GM12878 (cell line): ENCODE measurements at regions not wholly inside any gene's neighbourhood (a gene's known extent, or its start where the extent isn't known, plus 50 kb on each side); places are given as distances from the start of the nearest gene placed in this dataset.

Experiments
- ATAC-seq: fragments of 200-7000 bp; cut with Tn5 transposase; 3 replicates; pipeline ENCODE4 v1.9.1; 2020; ENCODE audit warnings: mild to moderate bottlenecking, moderate library complexity
- BruUV-seq: library from RNA; stranded (reverse); fragments of 400-500 nt; replicated peaks from 2 replicates; lab custom pipeline; 2021; lab: Mats Ljungman, UMichigan
- CTCF ChIA-PET: fragments of 300-600 bp; sonication (Branson Sonifier 250); formaldehyde crosslinking; extraction: SDS; loops from one replicate; lab custom pipeline; 2021; ENCODE audit warnings: inconsistent platforms; lab: Yijun Ruan, JAX
- POLR2A ChIA-PET: fragments of 350-600 bp; formaldehyde crosslinking; extraction: SDS; loops from one replicate; lab custom pipeline; 2021; ENCODE audit warnings: inconsistent platforms; lab: Charles Lee
- RAD21 ChIA-PET: fragments of 300-600 bp; sonication (Branson Sonifier 250); formaldehyde crosslinking; loops from one replicate; lab custom pipeline; 2023; ENCODE audit warnings: antibody characterized with exemption; ENCODE audit not compliant: unreplicated experiment; lab: Charles Lee
- SMC1A ChIA-PET: fragments of 300-600 bp; sonication (Branson Sonifier 250); formaldehyde crosslinking; loops from one replicate; lab custom pipeline; 2023; ENCODE audit not compliant: unreplicated experiment, uncharacterized antibody; lab: Charles Lee
- DNase-seq: peaks from one replicate; pipeline ENCODE4 v3.0.0-alpha.2; 2011; ENCODE audit warnings: low read depth, low spot score
- FAIRE-seq: peaks from 3 replicates; lab custom pipeline; 2011; peaks lifted over from hg19 to GRCh38; lab: Jason Lieb, UNC
- H2AFZ ChIP-seq: 2 replicates; pipeline ENCODE4 v1.6.0; 2011; ENCODE audit warnings: low read depth, low read length, control low read depth; ENCODE audit not compliant: control insufficient read depth
- H3K27ac ChIP-seq: 2 replicates; pipeline ENCODE4 v1.5.1; 2011; ENCODE audit warnings: control low read depth; ENCODE audit not compliant: control insufficient read depth, insufficient read depth
- H3K27me3 ChIP-seq, 2 experiments: replicated peaks in 1 of 2; 2 replicates each; pipeline versions ENCODE4 v1.6.0 to v1.6.1; 2011; ENCODE audit warnings: low read length in 1 of 2; ENCODE audit not compliant: control insufficient read depth in 2 of 2, insufficient read depth in 2 of 2
- H3K36me3 ChIP-seq, 2 experiments: 2 replicates each; pipeline ENCODE4 v1.5.1; 2011; ENCODE audit warnings: low read length in 1 of 2; ENCODE audit not compliant: control insufficient read depth in 2 of 2, insufficient read depth in 2 of 2
- H3K4me1 ChIP-seq: 2 replicates; pipeline ENCODE4 v1.6.1; 2011; ENCODE audit warnings: mild to moderate bottlenecking, low read length, moderate library complexity, mixed read lengths; ENCODE audit not compliant: control insufficient read depth, insufficient read depth
- H3K4me2 ChIP-seq: 2 replicates; pipeline ENCODE4 v1.6.0; 2011; ENCODE audit warnings: control low read depth; ENCODE audit not compliant: control insufficient read depth, insufficient read depth
- H3K4me3 ChIP-seq: fragments of 200-600 bp; sonication (generic); 2 replicates; pipeline ENCODE4 v1.5.1; 2016
- H3K79me2 ChIP-seq: 2 replicates; pipeline ENCODE4 v1.6.0; 2011; ENCODE audit warnings: low read length; ENCODE audit not compliant: control insufficient read depth, insufficient read depth
- H3K9ac ChIP-seq: 2 replicates; pipeline ENCODE4 v1.8.0; 2011; ENCODE audit warnings: low read length, control low read depth, mixed read lengths; ENCODE audit not compliant: control insufficient read depth, insufficient read depth
- H3K9me3 ChIP-seq: replicated peaks from 3 replicates; pipeline ENCODE4 v1.5.1; 2011; ENCODE audit warnings: mild to moderate bottlenecking, low read length; ENCODE audit not compliant: control insufficient read depth, insufficient read depth
- H4K20me1 ChIP-seq: 2 replicates; pipeline ENCODE4 v1.6.0; 2011; ENCODE audit not compliant: control insufficient read depth, insufficient read depth
- ATF2 ChIP-seq: IDR thresholded peaks from 2 replicates; pipeline ENCODE4 v1.6.1; 2012; ENCODE audit warnings: low read length, inconsistent platforms
- CBX3 ChIP-seq: fragments of 200-600 bp; sonication (generic); IDR thresholded peaks from 2 replicates; pipeline ENCODE4 v1.6.1; 2016; ENCODE audit warnings: low read depth, borderline replicate concordance
- ESRRA ChIP-seq: IDR thresholded peaks from 2 replicates; pipeline ENCODE4 v1.6.1; 2012; ENCODE audit warnings: mild to moderate bottlenecking, low read length, improper control_type of control experiment
- FOS ChIP-seq: IDR thresholded peaks from 3 replicates; pipeline ENCODE4 v1.6.1; 2011; ENCODE audit warnings: borderline replicate concordance; ENCODE audit not compliant: insufficient read length; ENCODE audit errors: extremely low read depth
- JUNB ChIP-seq: IDR thresholded peaks from 2 replicates; pipeline ENCODE4 v1.6.1; 2016; ENCODE audit warnings: antibody characterized with exemption, mild to moderate bottlenecking
- JUND ChIP-seq: IDR thresholded peaks from 2 replicates; pipeline ENCODE4 v1.6.1; 2012; ENCODE audit warnings: low read depth, mild to moderate bottlenecking, low read length, improper control_type of control experiment, moderate library complexity
- LARP7 ChIP-seq: fragments of 450-650 bp; IDR thresholded peaks from 2 replicates; pipeline ENCODE4 v1.6.1; 2017; ENCODE audit warnings: mild to moderate bottlenecking
- NR2C1 ChIP-seq: fragments of 450-650 bp; IDR thresholded peaks from 2 replicates; pipeline ENCODE4 v1.6.1; 2017; ENCODE audit warnings: antibody characterized with exemption, mild to moderate bottlenecking, moderate library complexity
- RCOR1 ChIP-seq: conservative IDR thresholded peaks from 2 replicates; pipeline ENCODE4 v1.6.1; 2012; ENCODE audit warnings: low read depth, low read length, improper control_type of control experiment
- SMARCA5 ChIP-seq: fragments of 450-650 bp; IDR thresholded peaks from 2 replicates; pipeline ENCODE4 v1.6.1; 2017; ENCODE audit warnings: mild to moderate bottlenecking
- SMC3 ChIP-seq: IDR thresholded peaks from 2 replicates; pipeline ENCODE4 v1.6.1; 2011; ENCODE audit warnings: low read length, improper control_type of control experiment, borderline replicate concordance
- ZNF687 ChIP-seq: fragments of 450-650 bp; IDR thresholded peaks from 2 replicates; pipeline ENCODE4 v1.6.1; 2017; ENCODE audit warnings: mild to moderate bottlenecking, moderate library complexity
- ZZZ3 ChIP-seq: IDR thresholded peaks from 2 replicates; pipeline ENCODE4 v1.6.1; 2011; ENCODE audit warnings: low read depth; ENCODE audit not compliant: control insufficient read depth, insufficient read length
- in situ Hi-C: fragments of 300-500 bp; cut with MboI; formaldehyde crosslinking; loops from 9 replicates; pipeline ENCODE4 v1.14.3; 2018; ENCODE audit warnings: mixed read lengths
- intact Hi-C: fragments of 100-400 bp; cut with micrococcal nuclease; formaldehyde crosslinking; loops from one replicate; pipeline ENCODE4 v1.14.2; 2022; ENCODE audit not compliant: unreplicated experiment
- TF ChIP-seq, protein P1 (sequence below): IDR thresholded peaks from 2 replicates; pipeline ENCODE4 v1.6.1; 2011; ENCODE audit warnings: low read depth, low read length, improper control_type of control experiment, borderline replicate concordance
- TF ChIP-seq, protein P2 (sequence below): IDR thresholded peaks from 2 replicates; pipeline ENCODE4 v1.6.1; 2011; ENCODE audit warnings: low read depth, mild to moderate bottlenecking, low read length, moderate library complexity, borderline replicate concordance; ENCODE audit errors: extremely low read depth
- TF ChIP-seq, protein P3 (sequence below): fragments of 450-650 bp; IDR thresholded peaks from 2 replicates; pipeline ENCODE4 v1.6.1; 2018; ENCODE audit warnings: mild to moderate bottlenecking, low read depth, moderate library complexity; ENCODE audit not compliant: partially characterized antibody

DNA sequence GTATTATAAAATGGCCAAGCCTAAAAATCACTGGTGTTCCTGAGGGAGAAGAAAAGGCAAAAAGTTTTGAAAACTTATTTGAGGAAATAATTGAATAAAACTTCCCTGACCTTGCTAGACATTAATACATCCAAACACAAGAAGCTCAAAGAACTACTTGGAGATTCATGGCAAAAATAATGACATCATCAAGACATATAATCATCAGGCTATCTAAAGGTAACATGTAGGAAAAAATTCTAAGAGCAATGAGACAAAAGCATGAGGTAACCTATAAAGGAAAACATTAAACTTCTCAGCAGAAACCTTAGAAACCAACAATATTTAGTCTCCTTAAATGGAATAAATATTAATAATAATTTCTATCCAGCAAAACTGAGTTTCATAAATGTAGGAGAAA is 887.6 kb downstream of the PCDH19 start (continued):
- TF ChIP-seq RCOR1 (no peak), SMARCA5 (no peak), FOS (no peak), JUND (no peak), JUNB (no peak), CBX3 (no peak), NR2C1 (no peak), LARP7 (no peak)
- TF ChIP-seq, protein P1, sequence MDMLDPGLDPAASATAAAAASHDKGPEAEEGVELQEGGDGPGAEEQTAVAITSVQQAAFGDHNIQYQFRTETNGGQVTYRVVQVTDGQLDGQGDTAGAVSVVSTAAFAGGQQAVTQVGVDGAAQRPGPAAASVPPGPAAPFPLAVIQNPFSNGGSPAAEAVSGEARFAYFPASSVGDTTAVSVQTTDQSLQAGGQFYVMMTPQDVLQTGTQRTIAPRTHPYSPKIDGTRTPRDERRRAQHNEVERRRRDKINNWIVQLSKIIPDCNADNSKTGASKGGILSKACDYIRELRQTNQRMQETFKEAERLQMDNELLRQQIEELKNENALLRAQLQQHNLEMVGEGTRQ = no peak
- TF ChIP-seq, protein P2, sequence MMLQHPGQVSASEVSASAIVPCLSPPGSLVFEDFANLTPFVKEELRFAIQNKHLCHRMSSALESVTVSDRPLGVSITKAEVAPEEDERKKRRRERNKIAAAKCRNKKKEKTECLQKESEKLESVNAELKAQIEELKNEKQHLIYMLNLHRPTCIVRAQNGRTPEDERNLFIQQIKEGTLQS = no peak

- no peak for FAIRE-seq
- H3K9ac ChIP-seq = no peak overlapping the region
- no peak for ATAC-seq
- RAD21 ChIA-PET = no interaction called here
- in situ Hi-C loops = no loop called here
- no peaks in the 10 kb centered on the region for H3K36me3 ChIP-seq
- H3K27ac ChIP-seq = no peak overlapping the region
- H3K4me2 ChIP-seq = no peak overlapping the region
- CTCF ChIA-PET = no interaction called here
- H3K4me3 ChIP-seq = no peak overlapping the region
- no peak for DNase-seq
- H2AFZ ChIP-seq = no peak overlapping the region
- no peaks in the 10 kb centered on the region for H3K79me2 ChIP-seq
- intact Hi-C loops = no loop called here
- no peaks in the 10 kb centered on the region for H3K27me3 ChIP-seq
- POLR2A ChIA-PET = no interaction called here
- H4K20me1 ChIP-seq = no peaks in the 10 kb centered on the region
- SMC1A ChIA-PET = no interaction called here
- no peaks in the 10 kb centered on the region for H3K4me1 ChIP-seq
- BruUV-seq = no TSS peak
- H3K9me3 ChIP-seq = no peaks in the 10 kb centered on the region
- TF ChIP-seq, protein P3, sequence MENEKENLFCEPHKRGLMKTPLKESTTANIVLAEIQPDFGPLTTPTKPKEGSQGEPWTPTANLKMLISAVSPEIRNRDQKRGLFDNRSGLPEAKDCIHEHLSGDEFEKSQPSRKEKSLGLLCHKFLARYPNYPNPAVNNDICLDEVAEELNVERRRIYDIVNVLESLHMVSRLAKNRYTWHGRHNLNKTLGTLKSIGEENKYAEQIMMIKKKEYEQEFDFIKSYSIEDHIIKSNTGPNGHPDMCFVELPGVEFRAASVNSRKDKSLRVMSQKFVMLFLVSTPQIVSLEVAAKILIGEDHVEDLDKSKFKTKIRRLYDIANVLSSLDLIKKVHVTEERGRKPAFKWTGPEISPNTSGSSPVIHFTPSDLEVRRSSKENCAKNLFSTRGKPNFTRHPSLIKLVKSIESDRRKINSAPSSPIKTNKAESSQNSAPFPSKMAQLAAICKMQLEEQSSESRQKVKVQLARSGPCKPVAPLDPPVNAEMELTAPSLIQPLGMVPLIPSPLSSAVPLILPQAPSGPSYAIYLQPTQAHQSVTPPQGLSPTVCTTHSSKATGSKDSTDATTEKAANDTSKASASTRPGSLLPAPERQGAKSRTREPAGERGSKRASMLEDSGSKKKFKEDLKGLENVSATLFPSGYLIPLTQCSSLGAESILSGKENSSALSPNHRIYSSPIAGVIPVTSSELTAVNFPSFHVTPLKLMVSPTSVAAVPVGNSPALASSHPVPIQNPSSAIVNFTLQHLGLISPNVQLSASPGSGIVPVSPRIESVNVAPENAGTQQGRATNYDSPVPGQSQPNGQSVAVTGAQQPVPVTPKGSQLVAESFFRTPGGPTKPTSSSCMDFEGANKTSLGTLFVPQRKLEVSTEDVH = no peak
- TF ChIP-seq ZZZ3 (no peak), ESRRA (no peak), SMC3 (no peak), ZNF687 (no peak), ATF2 (no peak)
These were observed 902.3 kb downstream of the PCDH19 start for GRCh38 chrX:99507768-99508167.
